GM23338 (cell line): ENCODE measurements at regions not wholly inside any gene's neighbourhood (a gene's known extent, or its start where the extent isn't known, plus 50 kb on each side); places are given as distances from the start of the nearest gene placed in this dataset.

ENCODE experiments used
- ATAC-seq: fragments of 200-7000 bp; cut with Tn5 transposase; 3 replicates; pipeline ENCODE4 v1.9.1; 2020
- DNase-seq: peaks from one replicate; pipeline ENCODE4 v3.0.0-alpha.2; 2015; ENCODE audit warnings: low spot score
- H2AFZ ChIP-seq: fragments of 200-600 bp; sonication (generic); 2 replicates; pipeline ENCODE4 v1.8.0; 2016; ENCODE audit warnings: antibody characterized with exemption, mild to moderate bottlenecking, moderate library complexity
- H3F3A ChIP-seq: fragments of 200-600 bp; sonication (generic); replicated peaks from 2 replicates; pipeline ENCODE4 v1.8.0; 2017; ENCODE audit warnings: antibody characterized with exemption, mixed run types, low read depth
- H3K27ac ChIP-seq: fragments of 200-600 bp; sonication (generic); 2 replicates; pipeline ENCODE4 v1.6.1; 2016; ENCODE audit warnings: low read depth
- H3K27me3 ChIP-seq: fragments of 200-600 bp; sonication (generic); 2 replicates; pipeline ENCODE4 v1.8.0; 2016; ENCODE audit warnings: mild to moderate bottlenecking, mixed run types, moderate library complexity; ENCODE audit not compliant: insufficient read depth
- H3K36me3 ChIP-seq: fragments of 200-600 bp; sonication (generic); 2 replicates; pipeline ENCODE4 v1.8.0; 2016; ENCODE audit warnings: mild to moderate bottlenecking; ENCODE audit not compliant: insufficient read depth
- H3K4me1 ChIP-seq: fragments of 200-600 bp; sonication (generic); 2 replicates; pipeline ENCODE4 v1.8.0; 2016; ENCODE audit warnings: mild to moderate bottlenecking, moderate library complexity; ENCODE audit not compliant: insufficient read depth
- H3K4me2 ChIP-seq: fragments of 200-600 bp; sonication (generic); 2 replicates; pipeline ENCODE4 v1.7.1; 2017; ENCODE audit warnings: mixed run types
- H3K4me3 ChIP-seq: fragments of 200-600 bp; sonication (generic); 2 replicates; pipeline ENCODE4 v1.6.1; 2016; ENCODE audit warnings: mixed run types
- H3K79me2 ChIP-seq: fragments of 200-600 bp; sonication (generic); replicated peaks from 2 replicates; pipeline ENCODE4 v1.8.0; 2017; ENCODE audit warnings: mild to moderate bottlenecking; ENCODE audit not compliant: insufficient read depth
- H3K9me2 ChIP-seq: fragments of 200-600 bp; sonication (generic); 2 replicates; pipeline ENCODE4 v1.8.0; 2017; ENCODE audit not compliant: insufficient read depth
- H4K20me1 ChIP-seq: fragments of 200-600 bp; sonication (generic); replicated peaks from 2 replicates; pipeline ENCODE4 v1.8.0; 2017; ENCODE audit warnings: mild to moderate bottlenecking; ENCODE audit not compliant: insufficient read depth
- H3K27ac Mint-ChIP-seq: 2 replicates; pipeline ENCODE4 v1.8.0; 2020; ENCODE audit warnings: inconsistent platforms, mild to moderate bottlenecking, moderate library complexity, mixed read lengths
- H3K27me3 Mint-ChIP-seq: 3 replicates; pipeline ENCODE4 v1.8.0; 2022; ENCODE audit warnings: low read depth, mild to moderate bottlenecking, moderate library complexity, mixed read lengths, inconsistent platforms; ENCODE audit not compliant: insufficient read depth, poor library complexity
- H3K36me3 Mint-ChIP-seq: 3 replicates; pipeline ENCODE4 v1.8.0; 2021; ENCODE audit warnings: low read depth, mild to moderate bottlenecking, inconsistent platforms, moderate library complexity, mixed read lengths
- H3K4me1 Mint-ChIP-seq: 3 replicates; pipeline ENCODE4 v1.8.0; 2020; ENCODE audit warnings: mild to moderate bottlenecking, inconsistent platforms, mixed read lengths
- H3K4me3 Mint-ChIP-seq: 3 replicates; pipeline ENCODE4 v1.8.0; 2021; ENCODE audit warnings: moderate library complexity, mild to moderate bottlenecking, inconsistent platforms, mixed read lengths
- H3K9me3 Mint-ChIP-seq: 3 replicates; pipeline ENCODE4 v1.8.0; 2020; ENCODE audit warnings: moderate library complexity, mild to moderate bottlenecking, inconsistent platforms, mixed read lengths
- CREB1 ChIP-seq: fragments of 250-450 bp; sonication (Bioruptor Pico); IDR thresholded peaks from 2 replicates; pipeline ENCODE4 v1.5.0; 2020; ENCODE audit warnings: low read depth, mild to moderate bottlenecking, moderate library complexity
- EZH2 ChIP-seq: fragments of 200-600 bp; sonication (generic); IDR thresholded peaks from one replicate; pipeline ENCODE4 v1.8.0; 2017; ENCODE audit warnings: antibody characterized with exemption, mild to moderate bottlenecking, low read depth; ENCODE audit not compliant: unreplicated experiment
- EZH2phosphoT487 ChIP-seq: fragments of 200-600 bp; sonication (generic); IDR thresholded peaks from one replicate; pipeline ENCODE4 v1.8.1; 2018; ENCODE audit warnings: antibody characterized with exemption; ENCODE audit not compliant: unreplicated experiment
- NANOG ChIP-seq: IDR thresholded peaks from 2 replicates; pipeline ENCODE4 v1.6.1; 2016; ENCODE audit warnings: antibody characterized with exemption, borderline replicate concordance
- POLR2AphosphoS5 ChIP-seq: IDR thresholded peaks from 2 replicates; pipeline ENCODE4 v1.6.1; 2016; ENCODE audit warnings: antibody characterized with exemption, low read depth
- STAT1 ChIP-seq: IDR thresholded peaks from one replicate; pipeline ENCODE4 v1.6.1; 2016; ENCODE audit warnings: antibody characterized with exemption; ENCODE audit not compliant: unreplicated experiment
- ZNF331 ChIP-seq: fragments of 250-450 bp; sonication (Bioruptor Pico); IDR thresholded peaks from 2 replicates; pipeline ENCODE4 v1.5.0; 2020; ENCODE audit warnings: low read depth, mild to moderate bottlenecking, moderate library complexity
- TF ChIP-seq, protein P1 (sequence below): fragments of 250-450 bp; sonication (Bioruptor Pico); IDR thresholded peaks from 2 replicates; pipeline ENCODE4 v1.5.0; 2020; ENCODE audit warnings: mild to moderate bottlenecking, moderate library complexity
- TF ChIP-seq, protein P2 (sequence below), 2 experiments: fragments of 200-600 bp in 1 of 2; sonication (generic) in 1 of 2; conservative IDR thresholded peaks; 2 replicates each; pipeline versions ENCODE4 v1.5.1 to v1.6.1; 2016 to 2017; ENCODE audit warnings: antibody characterized with exemption in 2 of 2, low read depth in 2 of 2, mild to moderate bottlenecking in 2 of 2, moderate library complexity in 1 of 2
- TF ChIP-seq, protein P3 (sequence below): IDR thresholded peaks from one replicate; pipeline ENCODE4 v1.6.1; 2018; ENCODE audit warnings: antibody characterized with exemption; ENCODE audit not compliant: unreplicated experiment
- TF ChIP-seq, protein P4 (sequence below): IDR thresholded peaks from 2 replicates; pipeline ENCODE4 v1.6.1; 2016; ENCODE audit warnings: antibody characterized with exemption

DNA sequence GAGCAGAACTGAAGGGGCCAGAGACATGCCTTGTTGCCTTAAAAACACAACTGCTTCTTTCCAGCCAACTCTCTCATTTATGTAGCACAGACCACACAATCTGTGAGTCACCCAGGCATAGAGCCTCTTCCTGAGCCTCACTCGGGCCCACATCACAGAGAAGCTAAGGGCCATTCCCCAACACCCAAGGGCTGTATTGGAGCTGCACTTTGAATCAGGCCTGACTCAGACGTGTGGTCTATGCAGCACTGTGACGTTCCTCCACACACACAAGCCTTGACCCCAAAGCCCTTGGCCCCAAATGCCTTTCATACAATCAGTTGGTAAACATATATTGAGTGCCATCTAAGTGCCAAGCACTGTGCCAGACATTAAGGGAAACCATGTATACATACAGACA lies 308.9 kb upstream of the DYNLRB2 start (continued):
- TF ChIP-seq, protein P1, sequence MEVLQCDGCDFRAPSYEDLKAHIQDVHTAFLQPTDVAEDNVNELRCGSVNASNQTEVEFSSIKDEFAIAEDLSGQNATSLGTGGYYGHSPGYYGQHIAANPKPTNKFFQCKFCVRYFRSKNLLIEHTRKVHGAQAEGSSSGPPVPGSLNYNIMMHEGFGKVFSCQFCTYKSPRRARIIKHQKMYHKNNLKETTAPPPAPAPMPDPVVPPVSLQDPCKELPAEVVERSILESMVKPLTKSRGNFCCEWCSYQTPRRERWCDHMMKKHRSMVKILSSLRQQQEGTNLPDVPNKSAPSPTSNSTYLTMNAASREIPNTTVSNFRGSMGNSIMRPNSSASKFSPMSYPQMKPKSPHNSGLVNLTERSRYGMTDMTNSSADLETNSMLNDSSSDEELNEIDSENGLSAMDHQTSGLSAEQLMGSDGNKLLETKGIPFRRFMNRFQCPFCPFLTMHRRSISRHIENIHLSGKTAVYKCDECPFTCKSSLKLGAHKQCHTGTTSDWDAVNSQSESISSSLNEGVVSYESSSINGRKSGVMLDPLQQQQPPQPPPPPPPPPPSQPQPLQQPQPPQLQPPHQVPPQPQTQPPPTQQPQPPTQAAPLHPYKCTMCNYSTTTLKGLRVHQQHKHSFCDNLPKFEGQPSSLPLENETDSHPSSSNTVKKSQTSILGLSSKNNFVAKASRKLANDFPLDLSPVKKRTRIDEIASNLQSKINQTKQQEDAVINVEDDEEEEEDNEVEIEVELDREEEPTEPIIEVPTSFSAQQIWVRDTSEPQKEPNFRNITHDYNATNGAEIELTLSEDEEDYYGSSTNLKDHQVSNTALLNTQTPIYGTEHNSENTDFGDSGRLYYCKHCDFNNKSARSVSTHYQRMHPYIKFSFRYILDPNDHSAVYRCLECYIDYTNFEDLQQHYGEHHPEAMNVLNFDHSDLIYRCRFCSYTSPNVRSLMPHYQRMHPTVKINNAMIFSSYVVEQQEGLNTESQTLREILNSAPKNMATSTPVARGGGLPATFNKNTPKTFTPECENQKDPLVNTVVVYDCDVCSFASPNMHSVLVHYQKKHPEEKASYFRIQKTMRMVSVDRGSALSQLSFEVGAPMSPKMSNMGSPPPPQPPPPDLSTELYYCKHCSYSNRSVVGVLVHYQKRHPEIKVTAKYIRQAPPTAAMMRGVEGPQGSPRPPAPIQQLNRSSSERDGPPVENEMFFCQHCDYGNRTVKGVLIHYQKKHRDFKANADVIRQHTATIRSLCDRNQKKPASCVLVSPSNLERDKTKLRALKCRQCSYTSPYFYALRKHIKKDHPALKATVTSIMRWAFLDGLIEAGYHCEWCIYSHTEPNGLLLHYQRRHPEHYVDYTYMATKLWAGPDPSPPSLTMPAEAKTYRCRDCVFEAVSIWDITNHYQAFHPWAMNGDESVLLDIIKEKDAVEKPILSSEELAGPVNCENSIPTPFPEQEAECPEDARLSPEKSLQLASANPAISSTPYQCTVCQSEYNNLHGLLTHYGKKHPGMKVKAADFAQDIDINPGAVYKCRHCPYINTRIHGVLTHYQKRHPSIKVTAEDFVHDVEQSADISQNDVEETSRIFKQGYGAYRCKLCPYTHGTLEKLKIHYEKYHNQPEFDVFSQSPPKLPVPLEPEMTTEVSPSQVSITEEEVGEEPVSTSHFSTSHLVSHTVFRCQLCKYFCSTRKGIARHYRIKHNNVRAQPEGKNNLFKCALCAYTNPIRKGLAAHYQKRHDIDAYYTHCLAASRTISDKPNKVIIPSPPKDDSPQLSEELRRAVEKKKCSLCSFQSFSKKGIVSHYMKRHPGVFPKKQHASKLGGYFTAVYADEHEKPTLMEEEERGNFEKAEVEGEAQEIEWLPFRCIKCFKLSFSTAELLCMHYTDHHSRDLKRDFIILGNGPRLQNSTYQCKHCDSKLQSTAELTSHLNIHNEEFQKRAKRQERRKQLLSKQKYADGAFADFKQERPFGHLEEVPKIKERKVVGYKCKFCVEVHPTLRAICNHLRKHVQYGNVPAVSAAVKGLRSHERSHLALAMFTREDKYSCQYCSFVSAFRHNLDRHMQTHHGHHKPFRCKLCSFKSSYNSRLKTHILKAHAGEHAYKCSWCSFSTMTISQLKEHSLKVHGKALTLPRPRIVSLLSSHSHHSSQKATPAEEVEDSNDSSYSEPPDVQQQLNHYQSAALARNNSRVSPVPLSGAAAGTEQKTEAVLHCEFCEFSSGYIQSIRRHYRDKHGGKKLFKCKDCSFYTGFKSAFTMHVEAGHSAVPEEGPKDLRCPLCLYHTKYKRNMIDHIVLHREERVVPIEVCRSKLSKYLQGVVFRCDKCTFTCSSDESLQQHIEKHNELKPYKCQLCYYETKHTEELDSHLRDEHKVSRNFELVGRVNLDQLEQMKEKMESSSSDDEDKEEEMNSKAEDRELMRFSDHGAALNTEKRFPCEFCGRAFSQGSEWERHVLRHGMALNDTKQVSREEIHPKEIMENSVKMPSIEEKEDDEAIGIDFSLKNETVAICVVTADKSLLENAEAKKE (CRISPR knock-in tag): no peak
- TF ChIP-seq ZNF331 (CRISPR knock-in tag): no peak
- TF ChIP-seq, protein P2, sequence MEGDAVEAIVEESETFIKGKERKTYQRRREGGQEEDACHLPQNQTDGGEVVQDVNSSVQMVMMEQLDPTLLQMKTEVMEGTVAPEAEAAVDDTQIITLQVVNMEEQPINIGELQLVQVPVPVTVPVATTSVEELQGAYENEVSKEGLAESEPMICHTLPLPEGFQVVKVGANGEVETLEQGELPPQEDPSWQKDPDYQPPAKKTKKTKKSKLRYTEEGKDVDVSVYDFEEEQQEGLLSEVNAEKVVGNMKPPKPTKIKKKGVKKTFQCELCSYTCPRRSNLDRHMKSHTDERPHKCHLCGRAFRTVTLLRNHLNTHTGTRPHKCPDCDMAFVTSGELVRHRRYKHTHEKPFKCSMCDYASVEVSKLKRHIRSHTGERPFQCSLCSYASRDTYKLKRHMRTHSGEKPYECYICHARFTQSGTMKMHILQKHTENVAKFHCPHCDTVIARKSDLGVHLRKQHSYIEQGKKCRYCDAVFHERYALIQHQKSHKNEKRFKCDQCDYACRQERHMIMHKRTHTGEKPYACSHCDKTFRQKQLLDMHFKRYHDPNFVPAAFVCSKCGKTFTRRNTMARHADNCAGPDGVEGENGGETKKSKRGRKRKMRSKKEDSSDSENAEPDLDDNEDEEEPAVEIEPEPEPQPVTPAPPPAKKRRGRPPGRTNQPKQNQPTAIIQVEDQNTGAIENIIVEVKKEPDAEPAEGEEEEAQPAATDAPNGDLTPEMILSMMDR (conservative IDR thresholded peaks at IDR 0.05; ENCODE audit: low read depth in 2 of 2): no peak
- no peak for TF ChIP-seq STAT1

DNA sequence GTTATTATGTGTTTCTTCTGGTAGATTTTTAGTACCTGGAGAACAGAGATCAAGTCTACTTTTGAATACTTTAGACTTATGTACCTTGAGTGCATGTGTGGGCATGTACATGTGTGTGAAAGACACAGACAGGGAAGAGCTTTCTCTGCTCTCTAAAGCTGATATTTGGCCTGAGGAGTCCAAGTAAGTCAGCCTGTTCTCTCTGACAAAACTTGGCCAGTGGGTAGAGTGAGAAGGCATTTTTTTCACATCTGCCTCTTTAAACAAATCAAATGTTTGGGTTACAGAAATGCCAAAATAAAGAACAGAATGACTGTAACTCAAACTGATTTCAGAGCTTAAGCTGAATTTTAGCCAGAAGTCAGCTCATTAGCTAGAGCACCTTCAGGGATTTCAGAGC lies 309.7 kb upstream of the DYNLRB2 start:
- Mint-ChIP-seq H3K4me1 (no peaks in the 10 kb centered on the region), H3K27ac (no peak overlapping the region), H3K9me3 (peaks cover 12% of the 10 kb centered on the region), H3K4me3 (no peak overlapping the region), H3K27me3 (peaks cover 2% of the 10 kb centered on the region), H3K36me3 (peaks cover 1% of the 10 kb centered on the region; the same call in 1 of the 3 replicates)
- no peak for DNase-seq
- Histone ChIP-seq H3K4me1 (no peaks in the 10 kb centered on the region), H3K4me3 (no peak overlapping the region), H3K79me2 (no peaks in the 10 kb centered on the region), H3K27ac (no peak overlapping the region), H3K36me3 (no peaks in the 10 kb centered on the region), H3K4me2 (no peak overlapping the region), H3K27me3 (no peaks in the 10 kb centered on the region), H4K20me1 (no peaks in the 10 kb centered on the region), H3K9me2 (peaks cover 9% of the 10 kb centered on the region), H3F3A (no peaks in the 10 kb centered on the region), H2AFZ (no peak overlapping the region)
- ATAC-seq: no peak
- TF ChIP-seq, protein P2 (conservative IDR thresholded peaks at IDR 0.05; ENCODE audit: low read depth in 2 of 2): no peak
- TF ChIP-seq POLR2AphosphoS5 (no peak), EZH2phosphoT487 (no peak), NANOG (no peak), CREB1 (CRISPR knock-in tag) (no peak), EZH2 (no peak)
- TF ChIP-seq, protein P3, sequence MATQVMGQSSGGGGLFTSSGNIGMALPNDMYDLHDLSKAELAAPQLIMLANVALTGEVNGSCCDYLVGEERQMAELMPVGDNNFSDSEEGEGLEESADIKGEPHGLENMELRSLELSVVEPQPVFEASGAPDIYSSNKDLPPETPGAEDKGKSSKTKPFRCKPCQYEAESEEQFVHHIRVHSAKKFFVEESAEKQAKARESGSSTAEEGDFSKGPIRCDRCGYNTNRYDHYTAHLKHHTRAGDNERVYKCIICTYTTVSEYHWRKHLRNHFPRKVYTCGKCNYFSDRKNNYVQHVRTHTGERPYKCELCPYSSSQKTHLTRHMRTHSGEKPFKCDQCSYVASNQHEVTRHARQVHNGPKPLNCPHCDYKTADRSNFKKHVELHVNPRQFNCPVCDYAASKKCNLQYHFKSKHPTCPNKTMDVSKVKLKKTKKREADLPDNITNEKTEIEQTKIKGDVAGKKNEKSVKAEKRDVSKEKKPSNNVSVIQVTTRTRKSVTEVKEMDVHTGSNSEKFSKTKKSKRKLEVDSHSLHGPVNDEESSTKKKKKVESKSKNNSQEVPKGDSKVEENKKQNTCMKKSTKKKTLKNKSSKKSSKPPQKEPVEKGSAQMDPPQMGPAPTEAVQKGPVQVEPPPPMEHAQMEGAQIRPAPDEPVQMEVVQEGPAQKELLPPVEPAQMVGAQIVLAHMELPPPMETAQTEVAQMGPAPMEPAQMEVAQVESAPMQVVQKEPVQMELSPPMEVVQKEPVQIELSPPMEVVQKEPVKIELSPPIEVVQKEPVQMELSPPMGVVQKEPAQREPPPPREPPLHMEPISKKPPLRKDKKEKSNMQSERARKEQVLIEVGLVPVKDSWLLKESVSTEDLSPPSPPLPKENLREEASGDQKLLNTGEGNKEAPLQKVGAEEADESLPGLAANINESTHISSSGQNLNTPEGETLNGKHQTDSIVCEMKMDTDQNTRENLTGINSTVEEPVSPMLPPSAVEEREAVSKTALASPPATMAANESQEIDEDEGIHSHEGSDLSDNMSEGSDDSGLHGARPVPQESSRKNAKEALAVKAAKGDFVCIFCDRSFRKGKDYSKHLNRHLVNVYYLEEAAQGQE: no peak
- TF ChIP-seq, protein P4, sequence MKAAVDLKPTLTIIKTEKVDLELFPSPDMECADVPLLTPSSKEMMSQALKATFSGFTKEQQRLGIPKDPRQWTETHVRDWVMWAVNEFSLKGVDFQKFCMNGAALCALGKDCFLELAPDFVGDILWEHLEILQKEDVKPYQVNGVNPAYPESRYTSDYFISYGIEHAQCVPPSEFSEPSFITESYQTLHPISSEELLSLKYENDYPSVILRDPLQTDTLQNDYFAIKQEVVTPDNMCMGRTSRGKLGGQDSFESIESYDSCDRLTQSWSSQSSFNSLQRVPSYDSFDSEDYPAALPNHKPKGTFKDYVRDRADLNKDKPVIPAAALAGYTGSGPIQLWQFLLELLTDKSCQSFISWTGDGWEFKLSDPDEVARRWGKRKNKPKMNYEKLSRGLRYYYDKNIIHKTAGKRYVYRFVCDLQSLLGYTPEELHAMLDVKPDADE: no peak
